Occipital lobe (tissue), 1 donor: ENCODE measurements at regions not wholly inside any gene's neighbourhood (a gene's known extent, or its start where the extent isn't known, plus 50 kb on each side); places are given as distances from the start of the nearest gene placed in this dataset.
"Not testable (repeated sequence)": the region's sequence is repeated elsewhere in the genome, so short reads cannot be mapped to it uniquely, and the experiment has no call there.

Experiments
- DNase-seq: peaks from one replicate; lab custom pipeline; 2025; lab: John Stamatoyannopoulos, UW

- DNase-seq: no peak
Observed at GRCh38 chr3:187850258-187850921, 105.1 kb upstream of the BCL6 start.

- no peak for DNase-seq
Observed at GRCh38 chr3:187852842-187853730, 107.8 kb upstream of the BCL6 start.

- DNase-seq: no peak
Observed at GRCh38 chr3:187855131-187855530, 109.9 kb upstream of the BCL6 start.

- DNase-seq: no peak
Observed at GRCh38 chr3:187856555-187856954, 111.3 kb upstream of the BCL6 start.

GRCh38 chr3:187858041-187858440, 112.8 kb upstream of the BCL6 start:
- no peak for DNase-seq

GRCh38 chr3:187858711-187859110, 113.4 kb upstream of the BCL6 start:
- no peak for DNase-seq

GRCh38 chr3:187862701-187863277, 117.5 kb upstream of the BCL6 start:
- DNase-seq: not testable (repeated sequence)

GRCh38 chr3:187870360-187871203, 125.3 kb upstream of the BCL6 start:
- no peak for DNase-seq

- DNase-seq: no peak
Observed at GRCh38 chr3:187871204-187871591, 125.9 kb upstream of the BCL6 start.

GRCh38 chr3:187871848-187872247, 126.6 kb upstream of the BCL6 start:
- no peak for DNase-seq

- DNase-seq: no peak
Observed at GRCh38 chr3:187873843-187874242, 128.6 kb upstream of the BCL6 start.

GRCh38 chr3:187875863-187876262, 130.6 kb upstream of the BCL6 start:
- DNase-seq: no peak

GRCh38 chr3:187878772-187879518, 133.7 kb upstream of the BCL6 start:
- no peak for DNase-seq

- DNase-seq: no peak
Observed at GRCh38 chr3:187880441-187880840, 135.2 kb upstream of the BCL6 start.

- no peak for DNase-seq
Observed at GRCh38 chr3:187880851-187881250, 135.6 kb upstream of the BCL6 start.

- no peak for DNase-seq
Observed at GRCh38 chr3:187888701-187889100, 143.4 kb upstream of the BCL6 start.

- no peak for DNase-seq
Observed at GRCh38 chr3:187889106-187889505, 143.8 kb upstream of the BCL6 start.

GRCh38 chr3:187889601-187890404, 144.5 kb upstream of the BCL6 start:
- DNase-seq: no peak

- not testable (repeated sequence) for DNase-seq
Observed at GRCh38 chr3:187890405-187890752, 145.1 kb upstream of the BCL6 start.

- no peak for DNase-seq
Observed at GRCh38 chr3:187896646-187897045, 151.4 kb upstream of the BCL6 start.
